GM18870 (cell line): ENCODE measurements at regions not wholly inside any gene's neighbourhood (a gene's known extent, or its start where the extent isn't known, plus 50 kb on each side); places are given as distances from the start of the nearest gene placed in this dataset.

Experiments
- ATAC-seq: cut with Tn5 transposase; IDR thresholded peaks from one replicate; pipeline ENCODE4 v1.9.1; 2021; ENCODE audit warnings: moderate library complexity; ENCODE audit not compliant: unreplicated experiment

DNA sequence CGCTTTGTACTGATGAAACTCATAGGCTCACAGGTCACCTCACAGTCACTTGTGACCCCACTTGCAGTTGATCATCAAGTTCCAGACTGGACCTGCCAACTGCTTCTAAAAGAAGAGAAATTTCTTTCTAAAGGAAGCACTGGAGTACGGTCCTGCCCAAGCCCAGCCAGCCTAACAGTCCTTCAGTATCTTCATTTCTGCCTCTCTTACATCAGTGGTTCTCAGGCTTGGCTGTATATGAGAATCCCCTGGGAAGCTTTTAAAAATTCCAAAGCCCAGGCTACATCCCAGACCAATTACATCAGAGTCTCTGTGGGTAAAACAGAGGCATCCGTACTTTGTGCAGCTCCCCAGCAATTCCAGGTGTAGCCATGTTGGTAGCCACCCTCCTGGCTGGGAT lies 282.1 kb downstream of the NFIB start:
- ATAC-seq, result no peak

GRCh38 chr9:14031060-14031414 lies 282.9 kb downstream of the NFIB start:
- no peak for ATAC-seq

GRCh38 chr9:14030375-14031059 lies 283.4 kb downstream of the NFIB start:
- no peak for ATAC-seq

DNA sequence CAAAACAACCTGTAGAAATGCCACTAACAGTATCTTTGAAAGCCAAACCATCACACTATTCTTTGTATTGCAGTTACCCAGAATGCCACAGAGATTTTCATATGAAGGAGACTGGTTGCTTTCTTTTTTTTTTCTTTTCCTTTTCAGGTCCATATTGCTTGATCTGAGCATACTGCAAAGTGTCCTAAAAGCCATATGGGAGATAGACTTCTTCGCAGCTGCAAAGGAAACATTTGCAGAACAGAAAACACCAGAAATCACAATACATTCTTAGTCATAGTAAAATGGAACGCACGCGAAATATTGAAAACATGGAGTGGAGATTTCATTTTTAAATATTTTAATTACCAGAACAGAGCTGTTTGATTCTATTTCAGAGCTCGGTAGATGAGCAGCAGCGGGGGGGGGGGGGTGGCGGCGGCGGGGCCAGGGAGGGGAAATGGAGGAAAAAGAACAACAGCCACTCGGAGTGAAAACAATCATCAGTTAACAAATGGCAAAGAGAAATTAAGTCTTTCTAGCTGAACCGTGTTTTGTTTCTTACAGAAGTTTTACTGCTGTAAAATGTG lies 284.1 kb downstream of the NFIB start:
- no peak for ATAC-seq

DNA sequence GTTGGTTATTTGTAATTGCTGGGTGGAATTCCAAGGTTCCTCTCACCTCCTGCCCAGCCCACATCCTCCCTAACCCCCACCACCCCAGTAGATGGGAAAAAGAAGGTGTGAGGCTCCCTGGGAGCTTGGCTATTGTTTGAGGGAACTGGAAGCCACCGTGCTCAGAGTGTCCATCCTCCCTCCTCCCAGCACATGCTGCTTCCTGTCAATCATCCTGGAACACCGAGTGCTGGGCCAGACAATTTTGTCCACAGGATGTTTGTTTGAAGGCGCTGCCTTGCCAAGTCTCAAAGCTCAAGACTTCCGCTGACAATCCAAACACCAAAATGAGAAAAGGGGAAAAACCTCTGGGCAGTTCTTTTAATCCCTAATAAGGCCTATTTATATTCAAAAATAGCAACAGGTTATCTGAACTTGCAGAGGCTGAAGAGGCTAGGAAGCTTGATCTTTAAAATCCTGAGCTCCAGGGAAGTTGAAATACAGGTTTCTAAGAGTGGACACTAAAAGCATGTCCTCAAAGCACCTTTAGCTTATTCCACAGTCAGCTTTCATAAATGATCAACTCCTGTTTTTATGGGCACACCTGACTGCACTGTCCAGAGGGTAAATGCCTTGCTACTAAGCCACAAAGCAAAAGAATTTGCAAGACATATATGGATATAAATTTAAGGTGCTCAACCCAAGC lies 286.7 kb downstream of the NFIB start:
- ATAC-seq, result no peak

DNA sequence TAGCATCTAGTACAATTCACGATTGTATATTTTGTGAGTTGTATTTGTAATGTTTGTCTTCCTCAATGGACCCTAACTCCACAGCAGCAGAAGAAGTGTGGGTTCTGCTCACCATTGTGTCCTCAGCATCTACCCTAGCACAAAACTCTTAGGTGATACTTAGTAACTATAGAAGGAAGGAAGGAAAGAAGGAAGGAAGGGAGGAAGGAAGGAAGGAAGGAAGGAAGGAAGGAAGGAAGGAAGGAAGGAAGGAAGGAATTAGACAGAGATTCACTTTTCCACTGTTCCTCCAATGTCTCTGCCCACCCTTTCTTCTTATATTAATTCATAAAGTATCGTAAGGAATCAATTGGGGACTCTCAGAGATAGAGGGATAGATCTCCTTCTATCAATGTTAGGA lies 288.2 kb downstream of the NFIB start:
- no peak for ATAC-seq

DNA sequence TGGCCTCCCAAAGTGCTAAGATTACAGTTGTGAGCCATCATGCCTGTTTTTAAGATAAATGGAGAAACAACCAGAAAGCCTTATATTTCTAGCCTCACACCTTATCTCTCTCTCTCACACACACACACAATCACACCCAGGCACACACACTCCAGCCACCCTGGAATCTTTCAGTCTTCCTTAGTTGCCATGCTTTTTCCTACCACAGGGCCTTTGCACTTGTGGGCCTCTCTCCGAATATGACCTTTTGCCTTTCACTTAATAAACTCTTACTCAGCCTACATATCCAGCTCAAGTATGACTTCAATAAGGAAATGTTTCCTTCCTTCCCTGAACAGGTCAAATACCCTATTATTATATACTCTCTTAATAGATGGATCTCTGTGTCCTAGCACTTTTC lies 290.7 kb downstream of the NFIB start:
- no peak for ATAC-seq

DNA sequence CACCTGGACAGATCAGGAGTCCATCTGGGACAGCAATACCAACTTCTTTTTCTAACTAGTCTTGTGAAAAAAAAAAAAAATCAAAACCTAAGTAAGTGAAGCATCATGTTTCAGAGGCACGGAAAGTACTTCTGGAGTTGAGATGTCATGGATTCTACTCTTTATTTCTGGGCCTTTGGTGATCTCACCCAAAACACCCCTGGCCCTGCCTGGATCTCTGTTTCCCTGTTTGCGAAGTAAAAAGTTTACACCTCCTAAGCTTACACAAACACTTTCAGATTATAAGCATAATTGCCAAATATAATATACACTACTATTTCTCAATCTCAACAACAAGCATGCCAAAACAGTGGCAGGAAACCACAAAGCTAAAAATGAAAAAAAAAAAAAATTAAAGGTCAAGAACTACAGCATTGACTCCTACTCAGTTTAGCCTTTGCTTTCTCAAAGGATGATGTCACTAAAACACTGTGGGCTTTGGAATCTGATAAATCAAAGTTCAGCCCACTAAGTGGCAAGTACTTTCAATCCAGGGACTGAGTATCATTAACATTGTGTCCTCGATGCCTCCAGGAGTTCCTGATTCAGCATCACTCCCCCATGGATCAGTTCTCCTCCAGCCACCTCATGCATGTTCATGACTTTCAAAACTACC lies 291.9 kb downstream of the NFIB start:
- ATAC-seq, result no peak

DNA sequence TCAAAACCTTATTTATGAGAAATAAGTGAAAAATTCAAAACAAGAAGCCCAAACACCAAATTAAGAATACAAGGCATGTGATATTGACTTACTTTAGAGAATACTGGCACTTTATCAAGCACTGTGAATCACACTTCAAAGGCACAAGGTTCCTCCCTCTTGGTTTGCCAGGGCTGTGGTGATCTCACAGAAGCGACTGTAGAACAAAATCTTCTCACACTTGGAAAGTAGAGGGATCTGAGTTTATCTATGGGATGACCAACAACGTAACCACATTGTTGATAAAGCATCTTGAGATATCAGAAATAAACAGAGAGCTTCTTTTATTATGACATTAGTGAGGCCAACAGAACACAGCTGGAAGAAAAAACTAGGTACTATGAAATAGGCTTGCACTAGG lies 295.9 kb downstream of the NFIB start:
- ATAC-seq, result no peak

DNA sequence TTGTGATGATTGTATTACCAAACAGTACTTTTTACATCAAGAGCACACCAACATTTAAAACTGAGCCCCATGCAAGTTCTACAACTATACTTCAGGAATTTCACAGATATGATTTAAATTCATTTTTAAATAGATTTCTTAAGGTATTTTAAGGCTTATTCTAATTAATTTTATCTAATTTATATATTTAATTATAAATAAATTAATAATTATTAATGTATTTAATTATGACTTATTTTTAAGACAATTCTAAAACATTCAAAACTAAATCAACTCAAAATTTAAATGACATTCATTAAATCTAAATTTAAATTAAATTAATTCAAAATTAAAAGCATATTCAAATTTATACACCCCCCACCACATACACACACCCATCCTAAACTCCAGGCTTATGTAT lies 299.2 kb downstream of the NFIB start:
- ATAC-seq, result no peak

DNA sequence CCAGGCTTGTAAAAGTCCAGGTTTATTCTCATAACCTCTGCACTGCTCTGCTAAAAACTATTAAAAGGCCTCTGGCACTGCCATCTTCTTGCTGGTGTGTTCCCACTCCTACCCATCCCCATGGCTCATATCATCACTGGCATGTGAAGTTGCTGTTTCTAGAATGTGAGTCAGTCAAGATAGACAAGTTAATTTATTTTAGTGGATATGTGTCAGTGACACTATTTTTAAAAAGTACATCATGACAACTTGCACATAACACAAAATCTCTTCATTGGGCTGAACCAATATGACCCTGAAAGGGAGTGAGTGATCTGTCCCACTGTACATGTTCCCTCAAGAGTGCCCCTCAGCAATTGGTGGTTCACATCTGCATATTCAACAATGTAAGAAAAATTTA lies 299.7 kb downstream of the NFIB start:
- no peak for ATAC-seq

DNA sequence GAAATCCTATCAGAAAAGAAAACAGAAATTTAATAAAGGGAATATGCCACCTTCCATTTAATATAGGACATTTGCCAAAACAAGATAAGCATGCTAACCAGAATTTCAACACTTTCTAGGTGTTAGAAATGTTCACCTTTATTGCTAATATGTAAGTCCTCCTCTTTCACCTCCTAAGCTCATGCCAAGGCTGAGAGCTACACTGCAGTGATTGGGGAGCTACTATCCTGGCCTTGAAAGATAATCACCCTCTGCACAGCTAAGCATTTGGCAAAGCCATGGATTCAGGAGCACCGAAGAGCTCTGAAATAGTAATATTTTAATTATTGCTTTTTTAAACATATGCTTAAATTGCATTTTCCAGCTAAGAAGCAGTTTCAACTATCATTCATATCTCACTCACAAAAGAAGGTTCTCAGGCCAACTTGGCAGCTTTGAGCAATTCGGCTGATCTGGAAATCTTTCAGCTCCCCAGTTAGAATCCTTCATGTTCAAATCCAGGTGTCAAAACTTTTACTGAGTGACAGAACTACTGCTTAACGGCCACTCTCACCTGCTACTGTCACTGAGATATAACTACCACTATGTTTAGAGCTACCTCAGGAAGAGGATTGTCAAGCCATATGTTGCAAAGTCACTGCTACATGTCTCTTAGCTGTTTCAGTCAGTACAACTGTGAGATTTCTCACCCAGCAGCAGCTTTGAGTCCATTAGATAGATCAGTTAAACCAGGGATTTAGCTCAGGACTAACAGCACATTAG lies 302.0 kb downstream of the NFIB start:
- no peak for ATAC-seq

DNA sequence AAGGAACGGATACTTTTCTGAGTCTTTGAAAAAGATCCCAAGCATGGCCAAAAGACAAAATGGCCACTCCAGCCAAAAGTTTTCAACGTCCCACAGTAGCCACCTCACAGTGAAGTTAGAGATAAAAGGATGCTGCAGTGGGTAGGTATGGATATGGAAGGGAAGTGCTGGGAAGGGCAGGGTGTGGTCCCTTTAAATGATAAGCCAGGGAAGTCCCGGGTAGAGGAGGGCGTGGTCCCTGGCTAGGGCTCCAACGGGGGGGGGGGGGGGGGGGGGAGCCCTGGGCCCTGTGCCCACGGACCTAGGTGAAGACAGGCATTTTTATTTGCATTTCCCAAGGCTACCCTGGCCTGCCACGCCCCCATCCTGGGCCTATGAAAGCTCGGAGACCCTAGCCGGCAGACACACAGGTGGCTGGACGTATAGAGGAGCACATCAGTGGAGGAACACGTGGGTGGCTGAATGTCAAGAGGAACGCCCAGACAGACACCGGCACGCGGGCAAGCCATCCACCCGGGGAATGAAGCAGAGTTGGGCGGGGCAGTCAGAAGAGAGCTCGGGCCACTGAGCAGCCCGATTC lies 306.7 kb downstream of the NFIB start:
- no peak for ATAC-seq

- no peak for ATAC-seq
Observed at GRCh38 chr9:14006386-14007187, 307.4 kb downstream of the NFIB start.

DNA sequence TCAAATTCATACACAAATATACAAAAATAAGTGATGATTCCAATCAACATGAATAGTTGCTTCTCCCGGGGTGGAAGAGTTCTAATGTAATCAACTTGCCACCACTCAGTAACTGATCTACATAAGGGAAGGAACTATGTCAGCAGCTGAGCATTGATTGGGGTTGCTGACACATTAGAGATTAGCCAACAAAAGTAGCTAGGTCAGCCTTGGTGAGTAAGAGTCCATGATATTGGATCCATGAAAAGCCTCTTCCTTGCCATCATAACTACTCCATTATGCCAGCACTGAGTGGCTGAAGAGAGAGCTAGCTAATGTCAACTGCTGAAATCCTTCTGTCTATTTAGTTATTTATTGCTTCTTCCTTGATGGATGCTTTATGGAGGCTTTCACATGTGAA lies 309.8 kb downstream of the NFIB start:
- no peak for ATAC-seq

GRCh38 chr9:13994240-13994639 lies 319.7 kb downstream of the NFIB start:
- no peak for ATAC-seq

DNA sequence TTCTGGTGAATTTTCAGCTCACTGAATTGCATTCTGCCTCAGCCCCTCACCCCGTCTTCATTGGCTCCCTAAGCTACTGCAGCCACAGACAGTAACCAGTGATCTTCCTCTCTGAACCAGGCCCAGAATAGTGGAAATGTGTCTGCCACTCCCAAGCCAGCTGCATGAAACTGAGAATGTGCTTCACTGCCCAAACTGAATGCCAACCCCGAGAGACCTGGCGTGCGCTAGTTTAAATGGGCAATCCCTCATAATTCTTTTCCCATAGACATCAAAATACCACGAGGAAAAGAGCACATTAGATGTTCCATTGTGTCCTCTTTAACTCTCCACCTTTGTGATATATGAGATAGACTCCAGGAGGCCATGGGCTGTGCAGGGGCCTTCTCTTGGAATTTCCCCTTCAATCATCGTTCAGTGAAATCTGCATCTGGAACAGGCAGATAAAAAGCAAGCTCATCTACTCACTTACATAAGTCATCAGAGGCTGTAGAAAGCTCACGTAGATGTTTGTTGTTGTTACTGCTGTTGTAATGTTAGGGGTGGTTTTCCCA lies 320.2 kb downstream of the NFIB start:
- no peak for ATAC-seq

DNA sequence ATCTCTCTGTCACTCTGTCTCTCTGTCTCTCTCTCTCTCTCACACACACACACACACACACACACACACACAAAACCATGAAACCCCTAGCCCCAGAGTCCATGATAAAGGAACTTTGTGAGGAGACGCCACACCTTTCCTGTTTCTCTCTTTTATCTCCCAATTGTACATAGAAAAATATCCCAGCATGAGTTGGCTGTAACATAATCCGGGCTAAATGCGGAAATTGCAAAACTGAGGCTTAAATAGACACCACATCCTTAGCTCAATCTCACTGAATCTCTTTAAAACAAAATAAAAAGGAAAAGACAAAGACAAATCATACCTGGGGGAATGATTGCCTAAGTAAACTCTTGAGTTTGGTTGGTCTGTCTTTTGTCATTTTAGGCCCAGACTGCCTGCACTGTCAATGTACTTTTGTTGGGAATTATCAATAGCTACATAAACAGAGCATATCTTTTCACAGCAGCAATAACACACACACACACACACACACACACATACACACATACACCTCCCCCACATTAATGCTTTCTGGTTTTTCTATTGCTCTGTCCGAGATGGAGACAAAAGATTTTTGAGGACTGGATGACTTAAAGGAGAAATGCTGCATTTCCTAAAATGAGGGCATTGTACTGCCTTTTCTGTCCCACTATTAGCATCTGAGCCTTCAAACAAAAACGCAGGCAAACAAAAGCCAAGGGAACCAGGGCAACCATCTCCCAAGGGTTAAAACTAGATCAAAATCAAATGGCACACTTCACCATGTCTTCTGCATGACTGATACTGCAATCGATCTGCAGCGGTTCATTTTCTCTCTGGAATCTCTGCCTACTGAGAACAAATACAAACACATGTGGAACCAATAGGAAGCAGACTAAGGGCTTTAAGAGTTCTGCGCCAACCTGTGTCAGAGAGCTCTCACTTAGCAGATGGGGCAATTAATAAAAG lies 321.5 kb downstream of the NFIB start:
- ATAC-seq, result no peak

- no peak for ATAC-seq
Observed at GRCh38 chr9:13991395-13991794, 322.5 kb downstream of the NFIB start.
